ENCODE measurements at regions not wholly inside any gene's neighbourhood (a gene's known extent, or its start where the extent isn't known, plus 50 kb on each side); places are given as distances from the start of the nearest gene placed in this dataset.
"Not testable (repeated sequence)": the region's sequence is repeated elsewhere in the genome, so short reads cannot be mapped to it uniquely, and the experiment has no call there.

DNA sequence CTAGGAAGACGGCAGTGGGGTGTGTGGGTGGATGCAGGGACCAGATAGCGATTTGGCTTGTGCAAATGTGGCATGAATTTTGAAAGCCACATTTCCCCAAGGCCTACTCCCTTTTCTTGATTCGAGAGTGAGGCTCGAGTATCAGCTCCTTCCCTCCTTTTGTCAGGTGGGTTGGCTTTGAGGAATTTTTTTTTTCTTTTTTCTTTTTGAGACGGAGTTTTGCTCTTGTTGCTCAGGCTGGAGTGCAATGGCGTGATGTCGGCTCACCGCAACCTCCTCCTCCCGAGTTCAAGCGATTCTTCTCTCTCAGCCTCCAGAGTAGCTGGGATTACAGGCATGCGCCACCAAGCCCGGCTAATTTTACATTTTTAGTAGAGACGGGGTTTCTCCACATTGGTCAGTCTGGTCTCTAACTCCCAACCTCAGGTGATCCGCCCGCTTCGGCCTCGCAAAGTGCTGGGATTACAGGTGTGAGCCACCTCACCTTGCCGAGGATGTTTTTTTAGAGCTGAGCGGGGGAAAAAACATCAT, 335.0 kb downstream of the SRGAP2C start:
- not testable (repeated sequence) for DNase-seq

DNA sequence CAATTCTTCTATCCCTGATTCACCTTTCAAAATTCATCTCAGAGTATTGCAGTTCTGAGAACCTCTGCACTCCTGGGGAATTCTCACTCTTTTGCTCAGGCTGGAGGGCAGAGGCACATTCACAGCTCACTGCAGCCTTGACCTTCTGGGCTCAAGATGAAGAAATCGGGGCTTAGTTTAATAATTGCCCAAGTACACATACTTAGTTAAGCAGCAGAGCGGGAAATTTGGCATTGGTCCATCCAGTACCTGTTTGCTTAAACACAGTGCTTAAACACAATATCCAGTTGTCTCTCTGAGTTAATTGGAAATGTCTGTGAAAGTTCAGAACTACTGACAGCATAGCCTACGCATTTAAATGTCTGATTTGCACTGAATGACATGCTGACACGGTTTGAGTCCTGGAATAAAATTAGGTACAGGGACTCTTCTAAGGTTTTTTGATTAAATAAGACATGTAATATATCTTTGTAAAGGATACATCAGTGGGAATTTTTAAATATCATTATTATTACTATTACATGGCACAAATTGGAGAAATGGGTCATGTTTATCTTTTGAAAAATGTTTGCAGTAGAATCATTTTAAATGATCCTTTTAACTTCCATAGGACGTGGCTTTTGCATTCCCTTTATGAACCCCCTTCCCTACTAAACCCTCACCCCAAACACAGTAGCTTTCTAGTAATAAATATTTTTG, 337.4 kb downstream of the SRGAP2C start:
- no peak for DNase-seq

DNA sequence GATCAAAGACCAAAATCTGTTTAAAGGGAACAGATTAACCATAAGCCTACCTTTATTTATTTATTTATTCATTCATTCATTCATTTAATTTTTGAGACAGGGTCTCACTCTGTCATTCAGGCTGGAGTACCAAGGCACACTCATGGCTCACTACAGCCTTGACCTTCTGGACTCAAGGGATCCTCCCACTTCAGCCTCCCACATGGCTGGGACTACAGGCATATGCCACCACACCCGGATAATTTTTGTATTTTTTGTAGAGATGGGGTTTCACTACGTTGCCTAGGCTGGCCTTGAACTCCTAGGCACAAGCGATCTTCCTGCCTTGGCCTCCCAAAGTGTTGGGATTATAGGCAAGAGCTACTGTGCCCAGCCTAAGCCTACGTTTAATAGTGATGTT, 338.3 kb downstream of the SRGAP2C start:
- DNase-seq = not testable (repeated sequence)

DNA sequence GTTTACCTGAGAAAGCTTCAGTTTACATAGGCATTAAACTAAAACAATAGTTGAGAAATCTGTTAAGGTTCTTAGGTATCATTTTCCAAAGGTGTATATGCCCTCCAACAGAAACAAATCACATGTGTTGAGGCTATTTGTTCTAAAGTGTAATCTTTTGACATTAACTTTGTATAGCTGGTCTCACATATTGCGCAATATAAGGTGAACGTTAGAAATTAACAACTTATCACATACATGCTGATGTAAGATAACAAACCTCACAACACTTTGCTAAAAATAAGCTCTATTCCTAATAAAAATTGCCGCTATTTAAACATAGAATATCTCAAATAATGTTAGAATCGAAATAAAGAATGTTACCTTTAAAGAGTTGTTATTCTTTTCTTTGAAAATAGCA, 340.6 kb downstream of the SRGAP2C start:
- DNase-seq = no peak

DNA sequence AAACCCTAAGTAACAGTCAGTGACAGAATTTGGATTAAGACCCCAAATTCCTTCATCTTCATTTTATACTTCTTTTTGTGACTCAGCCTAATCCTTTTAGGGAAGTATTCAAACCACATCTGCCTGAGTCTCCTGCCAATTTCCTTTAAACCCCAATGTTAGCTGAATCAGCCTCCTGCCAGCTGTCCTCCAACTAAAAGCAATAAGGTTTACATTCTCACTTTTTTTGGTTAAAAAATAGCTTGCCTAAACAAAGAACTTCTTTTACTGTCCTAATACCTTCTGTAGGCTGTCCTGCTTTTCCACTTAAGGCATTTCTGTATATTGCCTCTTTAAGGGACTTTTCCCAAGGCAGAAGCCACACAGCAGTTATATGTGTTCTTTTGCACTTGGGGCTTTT, 344.2 kb downstream of the SRGAP2C start:
- not testable (repeated sequence) for DNase-seq

DNA sequence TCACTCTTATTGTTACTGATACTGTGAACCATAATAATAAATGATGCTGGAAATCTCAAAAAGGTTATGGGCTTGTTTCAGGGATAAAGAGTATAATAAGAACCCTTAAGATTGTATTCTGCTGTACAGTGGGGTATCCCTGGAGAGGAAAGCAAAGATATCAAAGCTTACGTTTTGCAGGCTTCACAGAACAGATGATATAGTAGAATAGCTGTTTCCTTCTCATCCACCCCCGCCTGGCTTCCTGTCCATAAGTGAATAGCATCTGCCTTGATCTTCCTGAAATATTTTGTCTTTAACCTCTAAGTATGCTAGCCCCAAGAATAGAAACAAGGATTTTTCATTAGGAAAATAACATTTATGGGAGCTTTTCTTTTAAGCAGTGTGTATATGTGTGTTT, 345.3 kb downstream of the SRGAP2C start:
- not testable (repeated sequence) for DNase-seq

DNA sequence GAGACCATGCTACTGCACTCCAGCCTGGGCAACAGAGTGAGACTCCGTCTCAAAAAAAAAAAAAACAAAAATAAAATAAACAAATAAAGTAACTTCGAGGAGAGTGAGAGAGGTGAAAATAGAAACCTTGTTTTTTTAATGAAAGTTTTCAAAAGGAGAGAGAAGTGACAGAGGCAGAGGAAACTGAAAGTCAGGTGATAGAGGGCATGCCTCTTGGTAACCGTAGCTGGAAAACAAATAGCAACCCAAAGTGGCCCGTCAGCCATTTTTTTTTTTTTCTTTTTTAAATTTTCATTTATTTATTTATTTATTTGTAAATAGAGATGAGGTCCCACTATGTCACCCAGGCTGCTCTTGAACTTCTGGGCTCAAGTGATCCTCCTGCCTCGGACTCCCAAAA, 347.0 kb downstream of the SRGAP2C start:
- not testable (repeated sequence) for DNase-seq

DNA sequence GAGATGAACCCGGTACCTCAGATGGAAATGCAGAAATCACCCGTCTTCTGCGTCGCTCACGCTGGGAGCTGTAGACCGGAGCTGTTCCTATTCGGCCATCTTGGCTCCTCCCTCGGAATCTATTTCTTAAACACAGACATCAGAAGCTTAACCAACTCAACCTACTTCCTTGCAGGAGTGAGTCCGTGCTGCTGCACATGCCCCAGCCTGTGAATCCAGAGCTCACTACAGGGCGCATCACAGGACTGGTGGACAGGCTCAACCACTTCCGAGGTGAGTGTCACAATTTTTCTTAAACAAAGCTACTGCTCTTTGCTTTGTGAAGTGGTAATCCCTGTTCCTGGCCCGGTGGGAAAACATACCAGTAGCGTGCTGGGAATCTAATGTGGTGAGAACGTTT, 353.4 kb downstream of the SRGAP2C start:
- not testable (repeated sequence) for DNase-seq

DNA sequence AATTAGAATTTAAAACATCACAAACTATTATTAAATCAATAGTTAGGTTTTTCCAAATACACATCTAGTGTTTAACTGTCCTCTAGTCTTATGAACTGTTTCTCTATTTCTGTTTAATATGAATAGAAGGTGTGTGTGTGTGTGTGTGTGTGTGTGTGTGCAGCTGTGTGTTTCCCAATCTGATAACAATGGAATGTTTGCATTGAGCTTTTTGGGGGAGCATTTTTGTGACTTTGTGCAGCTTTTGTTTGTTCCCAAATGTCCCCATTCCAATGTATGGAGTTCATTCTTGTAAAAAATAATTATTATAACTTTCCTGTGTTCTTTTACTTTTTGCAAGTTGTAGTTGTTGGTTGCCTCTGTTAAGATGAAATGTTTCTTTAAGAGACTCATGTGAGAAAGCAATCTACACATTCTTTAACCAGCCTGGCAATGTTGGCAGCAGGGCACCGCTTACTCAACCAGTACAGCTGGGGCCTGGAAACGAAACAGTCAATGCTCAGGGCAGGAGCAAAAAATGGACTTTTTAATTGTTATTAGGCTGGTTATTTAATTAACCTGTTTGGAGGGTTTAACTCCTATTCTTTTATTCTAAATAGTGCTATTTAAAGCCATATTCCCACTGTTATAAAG, 354.3 kb downstream of the SRGAP2C start:
- no peak for DNase-seq

DNA sequence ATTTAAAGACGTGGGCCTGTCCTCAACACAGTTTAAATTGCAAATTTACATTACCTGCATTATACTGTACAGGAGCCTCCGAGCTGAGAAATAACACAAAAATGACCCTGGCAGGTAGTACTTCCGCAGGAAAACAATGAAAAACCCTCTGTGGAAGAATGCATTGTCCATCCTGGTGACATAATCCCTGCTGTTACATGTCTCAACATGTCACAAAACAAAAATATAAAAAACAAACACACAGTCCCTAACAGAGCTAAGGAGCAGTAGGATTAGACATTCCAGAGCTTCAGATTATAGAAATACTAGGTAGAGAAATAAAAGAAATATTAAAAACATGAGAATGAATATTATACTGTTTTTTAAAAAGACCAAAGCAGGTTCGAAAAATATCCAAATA, 359.2 kb downstream of the SRGAP2C start:
- not testable (repeated sequence) for DNase-seq

DNA sequence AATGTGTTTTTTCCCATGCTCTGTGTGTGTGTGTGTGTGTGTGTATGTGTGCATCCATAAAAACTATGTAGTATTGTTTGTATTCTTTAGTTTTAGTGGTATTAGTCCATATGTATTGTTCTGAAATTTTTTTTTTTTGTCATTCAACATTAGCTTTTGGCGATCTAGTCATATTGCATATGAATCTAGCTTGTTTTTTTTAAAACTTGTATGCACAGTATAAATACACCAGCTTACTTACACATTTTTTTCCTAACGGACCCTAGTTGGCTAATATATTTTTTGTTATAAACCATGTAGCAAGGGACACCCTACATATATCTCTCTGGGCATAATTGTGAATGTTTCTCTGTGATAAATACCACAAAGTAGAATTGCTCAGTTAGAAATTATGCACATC, 359.7 kb downstream of the SRGAP2C start:
- DNase-seq = no peak

DNA sequence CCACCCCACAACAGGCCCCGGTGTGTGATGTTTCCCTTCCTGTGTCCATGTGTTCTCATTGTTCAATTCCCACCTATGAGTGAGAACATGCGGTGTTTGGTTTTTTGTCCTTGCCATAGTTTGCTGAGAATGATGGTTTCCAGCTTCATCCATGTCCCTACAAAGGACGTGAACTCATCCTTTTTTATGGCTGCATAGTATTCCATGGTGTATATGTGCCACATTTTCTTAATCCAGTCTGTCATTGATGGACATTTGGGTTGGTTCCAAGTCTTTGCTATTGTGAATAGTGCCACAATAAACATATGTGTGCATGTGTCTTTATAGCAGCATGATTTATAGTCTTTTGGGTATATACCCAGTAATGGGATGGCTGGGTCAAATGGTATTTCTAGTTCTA, 361.1 kb downstream of the SRGAP2C start:
- DNase-seq = not testable (repeated sequence)

DNA sequence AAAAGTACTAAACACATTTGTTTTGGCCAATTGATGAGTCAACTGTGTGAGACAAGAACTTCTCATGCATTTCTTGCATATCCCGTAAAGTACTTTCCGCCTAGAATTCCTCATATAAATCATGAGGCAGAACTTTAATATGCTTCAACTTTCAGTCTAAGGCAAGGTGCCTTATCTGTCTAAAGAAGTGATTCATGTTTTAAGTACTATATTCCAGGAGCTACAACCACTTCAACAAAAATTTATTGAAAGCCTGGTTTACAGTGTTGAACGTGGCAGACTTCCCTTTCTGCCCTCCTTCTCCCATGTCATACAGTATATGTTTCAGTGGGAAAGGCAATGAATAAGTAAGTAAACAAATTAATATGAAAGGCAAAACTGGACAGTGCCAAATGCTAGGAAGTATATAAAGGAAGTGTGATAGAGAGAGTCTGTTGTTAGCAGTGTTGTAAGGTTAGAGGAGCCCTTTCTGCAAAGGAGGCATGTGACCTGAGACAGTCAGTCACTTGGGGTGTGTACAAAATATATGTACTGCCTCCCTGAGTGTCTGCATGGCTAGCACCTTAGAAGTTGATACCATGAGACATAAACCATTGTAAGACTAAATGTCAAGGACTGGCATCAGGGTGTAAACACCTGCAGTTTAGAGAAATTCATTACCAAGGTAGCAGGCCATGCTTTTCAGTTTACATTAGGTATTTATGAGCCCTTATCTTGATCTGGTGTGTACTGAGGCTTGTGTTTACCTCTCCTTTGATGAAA, 362.2 kb downstream of the SRGAP2C start:
- no peak for DNase-seq

DNA sequence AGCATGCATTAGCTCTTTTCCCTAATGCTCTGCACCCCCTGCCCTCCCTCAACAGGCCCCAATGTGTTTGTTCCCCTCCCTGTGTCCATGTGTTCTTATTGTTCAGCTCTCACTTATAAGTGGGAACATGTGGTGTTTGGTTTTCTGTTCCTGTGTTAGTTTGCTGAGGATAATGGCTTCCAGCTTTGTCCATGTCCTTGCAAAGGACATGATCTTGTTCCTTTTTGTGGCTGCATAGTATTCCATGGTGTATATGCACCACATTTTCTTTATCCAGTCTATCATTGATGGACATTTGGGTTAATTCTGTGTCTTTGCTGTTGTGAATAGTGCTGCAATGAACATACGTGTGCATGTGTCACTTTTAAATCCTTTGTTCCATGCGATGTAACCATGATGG, 363.0 kb downstream of the SRGAP2C start:
- not testable (repeated sequence) for DNase-seq

DNA sequence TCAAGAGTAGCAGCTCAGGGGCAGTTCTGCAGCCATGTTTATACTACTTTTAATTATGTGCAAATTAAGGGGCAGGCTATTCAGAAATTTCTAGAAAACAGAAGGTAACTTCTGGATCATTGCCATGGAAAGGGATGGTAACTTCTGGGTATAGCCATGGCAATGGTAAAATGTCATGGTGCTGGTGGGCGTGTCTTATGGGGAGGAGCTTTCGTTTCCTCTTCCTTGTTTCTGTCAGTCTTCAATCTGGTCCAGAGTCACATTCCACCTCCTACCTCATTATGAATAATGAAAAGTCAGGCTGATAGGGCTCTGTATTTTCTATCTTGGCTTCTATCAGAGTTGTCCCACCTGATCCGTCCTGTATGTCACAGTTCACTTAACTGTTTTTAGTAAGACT, 366.0 kb downstream of the SRGAP2C start:
- not testable (repeated sequence) for DNase-seq

DNA sequence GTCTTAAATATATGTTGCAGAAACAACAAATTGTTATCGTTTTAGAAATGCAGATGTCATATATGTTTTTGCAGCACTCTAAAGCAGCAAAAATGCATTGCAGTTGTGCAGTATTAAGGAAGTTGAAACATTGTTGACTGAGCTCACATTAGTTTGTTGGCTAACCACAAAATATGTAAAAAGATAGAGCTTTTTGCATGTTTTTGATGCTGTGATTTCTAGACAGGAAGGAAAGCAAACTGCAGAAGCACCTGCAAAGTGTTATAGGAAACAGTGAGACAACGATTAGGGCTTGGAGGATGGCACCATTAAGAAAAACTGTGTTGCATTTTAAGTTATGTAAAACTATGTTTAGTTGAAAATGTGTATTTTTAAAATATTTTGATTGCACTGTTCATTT, 366.7 kb downstream of the SRGAP2C start:
- not testable (repeated sequence) for DNase-seq

DNA sequence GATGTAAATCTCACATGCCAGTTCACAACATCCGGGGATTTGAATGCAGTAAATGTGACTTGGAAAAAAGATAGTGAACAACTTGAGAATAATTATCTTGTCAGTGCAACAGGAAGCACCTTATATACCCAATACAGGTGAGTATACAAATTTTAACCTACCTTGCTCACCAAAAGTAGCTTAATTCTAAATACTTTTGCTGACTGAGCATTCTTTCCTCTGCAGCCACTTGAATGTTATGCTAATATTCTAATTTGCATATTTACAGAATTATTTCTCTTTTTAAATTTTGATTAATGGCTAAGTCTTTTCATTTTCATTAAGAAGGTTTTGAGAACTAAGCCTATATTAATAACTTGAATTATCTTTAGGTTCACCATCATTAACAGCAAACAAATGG, 371.8 kb downstream of the SRGAP2C start:
- not testable (repeated sequence) for DNase-seq

DNA sequence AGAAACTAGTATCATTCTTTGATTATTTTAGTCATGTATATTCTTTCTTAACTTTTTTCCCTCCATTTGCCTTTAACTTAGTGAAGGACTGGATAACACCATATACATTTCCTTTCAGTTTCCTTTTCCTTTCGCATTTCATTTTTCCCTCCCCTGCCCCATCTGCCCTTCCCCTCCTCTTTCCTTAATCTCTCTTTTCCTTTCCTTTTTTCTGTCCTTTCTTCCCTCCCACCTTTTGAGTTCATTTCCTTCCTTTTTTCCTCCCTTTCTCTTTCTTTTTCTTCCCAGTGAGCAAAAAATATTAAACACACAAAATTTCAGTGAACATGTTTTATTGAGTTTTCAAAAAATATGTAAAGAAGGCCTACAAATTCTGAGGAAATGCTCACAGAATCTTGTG, 373.3 kb downstream of the SRGAP2C start:
- not testable (repeated sequence) for DNase-seq

DNA sequence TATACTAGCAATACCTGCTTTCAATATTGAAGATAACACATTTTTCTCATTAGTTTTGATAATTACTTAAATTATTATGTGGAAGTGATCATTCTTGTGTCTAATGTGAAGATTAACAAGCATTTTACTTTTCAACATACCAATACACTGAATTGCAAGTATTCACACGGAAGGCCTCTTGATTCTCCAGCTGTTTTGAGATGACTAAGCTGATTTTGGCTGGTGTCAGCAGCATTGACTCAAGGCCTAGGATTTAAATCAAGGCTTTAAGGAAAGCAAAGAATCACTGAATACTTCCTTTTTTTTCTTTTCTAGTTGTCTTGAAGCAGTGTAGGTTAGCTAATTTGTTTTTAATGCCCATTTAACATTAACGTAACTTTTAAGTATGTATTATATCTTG, 373.7 kb downstream of the SRGAP2C start:
- DNase-seq = no peak

DNA sequence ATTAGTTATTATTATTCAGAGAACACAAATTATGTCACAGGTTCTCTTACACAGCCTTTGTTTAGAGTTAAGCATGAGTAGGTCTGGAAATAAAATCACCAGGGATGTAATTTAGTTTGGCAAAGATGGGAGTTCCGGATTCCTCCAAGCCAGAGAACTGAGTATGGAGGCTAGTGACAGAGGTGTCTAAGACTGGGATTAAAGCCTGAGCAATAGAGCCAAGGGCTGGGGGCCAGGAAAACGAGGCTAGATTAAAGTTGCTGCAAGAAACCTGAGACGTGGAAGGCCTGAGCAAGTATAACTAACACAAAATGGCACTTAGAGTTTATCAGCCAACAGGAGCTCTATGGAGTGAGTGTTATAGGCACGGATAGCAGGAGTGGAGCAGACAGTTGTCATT, 381.6 kb downstream of the SRGAP2C start:
- no peak for DNase-seq

DNA sequence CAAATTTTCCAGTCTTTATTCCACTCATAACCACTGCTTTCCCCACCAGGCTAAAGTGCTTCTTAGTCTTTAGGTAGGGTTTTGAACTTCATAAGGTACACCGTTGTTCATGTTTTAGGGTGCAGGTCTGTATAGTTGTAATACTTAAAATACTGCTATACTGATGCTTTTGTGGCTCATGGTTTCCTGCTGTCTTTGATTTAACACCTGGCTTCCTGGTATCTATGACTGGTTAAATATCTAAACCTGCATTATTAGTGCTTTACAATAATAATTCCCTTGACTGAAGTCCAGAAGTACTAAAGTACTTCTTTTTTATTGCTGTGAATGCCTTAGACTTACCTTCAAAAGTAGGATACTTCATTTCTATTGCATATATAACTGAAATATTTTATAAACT, 384.7 kb downstream of the SRGAP2C start:
- no peak for DNase-seq

DNA sequence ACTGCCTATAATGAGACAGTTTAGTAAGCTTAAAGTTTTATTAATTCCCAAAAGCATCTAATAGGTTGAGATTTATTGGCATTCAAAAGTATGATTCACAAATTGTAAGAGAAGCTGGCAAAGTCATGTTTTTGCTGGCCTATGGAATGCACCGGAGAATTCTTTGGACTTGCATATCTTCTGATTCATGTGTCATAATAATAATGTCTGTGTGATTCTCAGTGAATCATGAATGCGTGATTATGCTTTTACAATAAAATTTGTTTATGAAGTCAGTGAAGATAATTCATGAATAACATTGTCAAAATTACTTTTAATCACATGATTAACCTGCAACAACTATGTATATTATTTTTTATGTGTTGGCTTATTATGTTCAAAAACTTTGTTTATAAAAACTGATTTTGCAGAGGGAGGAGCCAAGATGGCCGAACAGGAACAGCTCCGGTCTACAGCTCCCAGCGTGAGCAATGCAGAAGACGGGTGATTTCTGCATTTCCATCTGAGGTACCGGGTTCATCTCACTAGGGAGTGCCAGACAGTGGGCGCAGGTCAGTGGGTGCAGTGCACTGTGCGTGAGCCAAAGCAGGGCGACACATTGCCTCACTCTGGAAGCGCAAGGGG, 389.2 kb downstream of the SRGAP2C start:
- DNase-seq = not testable (repeated sequence)

DNA sequence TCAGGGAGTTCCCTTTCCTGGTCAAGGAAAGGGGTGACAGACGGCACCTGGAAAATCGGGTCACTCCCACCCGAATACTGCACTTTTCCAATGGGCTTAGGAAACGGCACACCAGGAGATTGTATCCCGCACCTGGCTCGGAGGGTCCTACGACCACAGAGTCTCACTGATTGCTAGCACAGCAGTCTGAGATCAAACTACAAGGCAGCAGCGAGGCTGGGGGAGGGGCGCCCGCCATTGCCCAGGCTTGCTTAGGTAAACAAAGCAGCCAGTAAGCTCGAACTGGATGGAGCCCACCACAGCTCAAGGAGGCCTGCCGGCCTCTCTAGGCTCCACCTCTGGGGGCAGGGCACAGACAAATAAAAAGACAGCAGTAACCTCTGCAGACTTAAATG, 389.7 kb downstream of the SRGAP2C start:
- not testable (repeated sequence) for DNase-seq

Measured in activated T-cell treated with anti-CD3 and anti-CD28 coated beads, Interleukin-2, amount 50 U/mL, for 48 hours (primary cell).